H9 (cell line): ENCODE measurements at regions not wholly inside any gene's neighbourhood (a gene's known extent, or its start where the extent isn't known, plus 50 kb on each side); places are given as distances from the start of the nearest gene placed in this dataset.

Experiments
- DNase-seq: peaks from one replicate; pipeline ENCODE4 v3.0.0-alpha.2; 2017
- H2AFZ ChIP-seq: one replicate; pipeline ENCODE4 v1.6.1; 2013; ENCODE audit warnings: mild to moderate bottlenecking, low read length, control low read depth, moderate library complexity
- H2AK5ac ChIP-seq: 2 replicates; pipeline ENCODE4 v1.6.1; 2013; ENCODE audit warnings: low read length, control low read depth, mixed read lengths; ENCODE audit not compliant: insufficient read length
- H2BK120ac ChIP-seq: one replicate; pipeline ENCODE4 v1.6.1; 2013; ENCODE audit warnings: low read depth, mild to moderate bottlenecking, low read length, control low read depth, inconsistent platforms; ENCODE audit not compliant: poor library complexity, severe bottlenecking
- H2BK12ac ChIP-seq: 2 replicates; pipeline ENCODE4 v1.6.1; 2013; ENCODE audit warnings: low read length, control low read depth, mixed read lengths, low read depth; ENCODE audit not compliant: insufficient read length
- H2BK15ac ChIP-seq: 2 replicates; pipeline ENCODE4 v1.6.1; 2013; ENCODE audit warnings: low read depth, low read length, control low read depth
- H2BK20ac ChIP-seq: one replicate; pipeline ENCODE4 v1.6.1; 2013; ENCODE audit warnings: low read depth, mild to moderate bottlenecking, low read length, control low read depth, inconsistent platforms; ENCODE audit not compliant: poor library complexity, severe bottlenecking
- H2BK5ac ChIP-seq: 2 replicates; pipeline ENCODE4 v1.6.1; 2013; ENCODE audit warnings: low read length, control low read depth, mixed read lengths; ENCODE audit not compliant: insufficient read length
- H3K14ac ChIP-seq: 2 replicates; pipeline ENCODE4 v1.6.1; 2013; ENCODE audit warnings: low read length, control low read depth; ENCODE audit not compliant: insufficient read depth
- H3K18ac ChIP-seq: 2 replicates; pipeline ENCODE4 v1.6.1; 2013; ENCODE audit warnings: low read depth, mild to moderate bottlenecking, mixed read lengths, low read length, control low read depth; ENCODE audit not compliant: insufficient read length
- H3K23ac ChIP-seq: 2 replicates; pipeline ENCODE4 v1.6.1; 2013; ENCODE audit warnings: low read length, control low read depth, mixed read lengths, low read depth; ENCODE audit not compliant: insufficient read length
- H3K23me2 ChIP-seq: 2 replicates; pipeline ENCODE4 v1.6.1; 2013; ENCODE audit warnings: low read depth, mild to moderate bottlenecking, mixed read lengths, low read length, control low read depth; ENCODE audit not compliant: insufficient read length, poor library complexity, severe bottlenecking
- H3K27ac ChIP-seq: 2 replicates; pipeline ENCODE4 v1.5.1; 2013; ENCODE audit warnings: low read length, control low read depth, mixed read lengths, low read depth; ENCODE audit not compliant: insufficient read length
- H3K27me3 ChIP-seq: 2 replicates; pipeline ENCODE4 v1.6.1; 2013; ENCODE audit warnings: low read length, control low read depth, inconsistent platforms; ENCODE audit not compliant: insufficient read depth
- H3K4ac ChIP-seq: 2 replicates; pipeline ENCODE4 v1.6.1; 2013; ENCODE audit warnings: low read depth, mild to moderate bottlenecking, control low read depth, inconsistent platforms, low read length, moderate library complexity
- H3K4me1 ChIP-seq: 2 replicates; pipeline ENCODE4 v1.6.1; 2013; ENCODE audit warnings: low read length, control low read depth, inconsistent platforms; ENCODE audit not compliant: insufficient read depth
- H3K4me2 ChIP-seq: 2 replicates; pipeline ENCODE4 v1.6.1; 2013; ENCODE audit warnings: low read length, control low read depth, mixed read lengths; ENCODE audit not compliant: insufficient read length, insufficient read depth
- H3K56ac ChIP-seq: 2 replicates; pipeline ENCODE4 v1.6.1; 2013; ENCODE audit warnings: low read depth, mild to moderate bottlenecking, mixed read lengths, low read length, control low read depth; ENCODE audit not compliant: insufficient read length
- H3K79me1 ChIP-seq: 2 replicates; pipeline ENCODE4 v1.6.1; 2013; ENCODE audit warnings: low read depth, mild to moderate bottlenecking, moderate library complexity, low read length, control low read depth, inconsistent platforms; ENCODE audit not compliant: insufficient read depth, poor library complexity, severe bottlenecking
- H3K79me2 ChIP-seq: 2 replicates; pipeline ENCODE4 v1.6.1; 2013; ENCODE audit warnings: low read length, control low read depth, inconsistent platforms; ENCODE audit not compliant: insufficient read depth
- H3K9ac ChIP-seq: 2 replicates; pipeline ENCODE4 v1.6.1; 2013; ENCODE audit warnings: low read length, control low read depth, mixed read lengths; ENCODE audit not compliant: insufficient read length; ENCODE audit errors: extremely low read depth
- H3K9me3 ChIP-seq: one replicate; pipeline ENCODE4 v1.6.1; 2013; ENCODE audit warnings: low read depth, low read length, inconsistent platforms; ENCODE audit not compliant: control insufficient read depth
- H3T11ph ChIP-seq: one replicate; pipeline ENCODE4 v1.6.1; 2013; ENCODE audit warnings: mild to moderate bottlenecking, low read length, control low read depth, inconsistent platforms
- H4K20me1 ChIP-seq: one replicate; pipeline ENCODE4 v1.6.1; 2013; ENCODE audit not compliant: control insufficient read depth, insufficient read length, insufficient read depth
- H4K5ac ChIP-seq: 2 replicates; pipeline ENCODE4 v1.6.1; 2013; ENCODE audit warnings: low read depth, mild to moderate bottlenecking, mixed read lengths, low read length, control low read depth; ENCODE audit not compliant: insufficient read length
- H4K8ac ChIP-seq: replicated peaks from 2 replicates; pipeline ENCODE4 v1.6.1; 2013; ENCODE audit warnings: low read length, control low read depth, mixed read lengths, low read depth; ENCODE audit not compliant: insufficient read length
- H4K91ac ChIP-seq: 2 replicates; pipeline ENCODE4 v1.6.1; 2013; ENCODE audit warnings: low read depth, mild to moderate bottlenecking, moderate library complexity, mixed read lengths, low read length, control low read depth; ENCODE audit not compliant: insufficient read length
- H3K27ac Mint-ChIP-seq, 3 experiments: 2 replicates in 2 of 3; 3 replicates in 1 of 3; pipeline ENCODE4 v1.8.0; 2020 to 2021; ENCODE audit warnings: mixed read lengths in 3 of 3, mild to moderate bottlenecking in 1 of 3, moderate library complexity in 1 of 3
- H3K27me3 Mint-ChIP-seq: 2 replicates; pipeline ENCODE4 v1.8.0; 2021; ENCODE audit warnings: low read depth, mild to moderate bottlenecking, moderate library complexity, mixed read lengths
- H3K36me3 Mint-ChIP-seq, 3 experiments: 2 replicates in 2 of 3; 3 replicates in 1 of 3; pipeline ENCODE4 v1.8.0; 2020 to 2021; ENCODE audit warnings: low read depth in 3 of 3, mixed read lengths in 3 of 3; ENCODE audit not compliant: insufficient read depth in 1 of 3
- H3K4me1 Mint-ChIP-seq, 2 experiments: 2 replicates each; pipeline ENCODE4 v1.8.0; 2020; ENCODE audit warnings: mixed read lengths in 2 of 2
- H3K4me3 Mint-ChIP-seq, 2 experiments: 2 replicates in 1 of 2; 3 replicates in 1 of 2; pipeline ENCODE4 v1.8.0; 2020 to 2021; ENCODE audit warnings: mild to moderate bottlenecking in 2 of 2, mixed read lengths in 2 of 2, moderate library complexity in 1 of 2
- H3K9me3 Mint-ChIP-seq, 2 experiments: 2 replicates in 1 of 2; 3 replicates in 1 of 2; pipeline ENCODE4 v1.8.0; 2020; ENCODE audit warnings: mild to moderate bottlenecking in 2 of 2, mixed read lengths in 2 of 2, moderate library complexity in 1 of 2
- CTCF ChIP-seq: fragments of 200-600 bp; sonication (generic); conservative IDR thresholded peaks from 3 replicates; pipeline ENCODE4 v1.8.0; 2021; ENCODE audit warnings: antibody characterized with exemption, mild to moderate bottlenecking
- WGBS: extraction: QIAGEN DNeasy Blood & Tissue Kit; methylation state at CpG from one replicate; pipeline ENCODE4 v1.1.7; 2013; ENCODE audit warnings: missing lambda C conversion rate, low lambda C conversion rate, mixed read lengths; ENCODE audit not compliant: insufficient read length; ENCODE audit errors: extremely low coverage; 5-methylcytosine and 5-hydroxymethylcytosine counted together

GRCh38 chr6:3516092-3516491, 59.2 kb upstream of the SLC22A23 start:
- DNase-seq = no peak
- Histone ChIP-seq H2BK120ac (no peak overlapping the region), H3K4me1 (peaks cover 4% of the 10 kb centered on the region; the same call in 1 of the 2 replicates), H3K4me2 (no peak overlapping the region), H3K9me3 (no peaks in the 10 kb centered on the region), H2AK5ac (no peak overlapping the region), H3K23me2 (no peaks in the 10 kb centered on the region), H3T11ph (no peak overlapping the region), H3K79me2 (no peaks in the 10 kb centered on the region), H3K4ac (no peak overlapping the region), H3K56ac (no peak overlapping the region), H4K5ac (no peak overlapping the region), H2BK15ac (no peak overlapping the region), H4K20me1 (no peaks in the 10 kb centered on the region), H3K27me3 (no peaks in the 10 kb centered on the region), H4K8ac (no peak overlapping the region), H4K91ac (no peak overlapping the region), H3K27ac (no peak overlapping the region), H2BK20ac (no peak overlapping the region), H3K23ac (no peak overlapping the region), H3K14ac (no peak overlapping the region), H3K79me1 (no peaks in the 10 kb centered on the region), H2BK12ac (no peak overlapping the region), H3K18ac (no peak overlapping the region), H2AFZ (no peak overlapping the region), H3K9ac (no peak overlapping the region), H2BK5ac (no peak overlapping the region)
- peaks cover 12% of the 10 kb centered on the region for H3K27me3 Mint-ChIP-seq
- no peak overlapping the region; a peak in 1 of 7 replicates for H3K27ac Mint-ChIP-seq
- no peak overlapping the region for H3K4me3 Mint-ChIP-seq
- WGBS = no CpG with 5 or more reads among the region's 5 CpGs
- H3K4me1 Mint-ChIP-seq = peaks cover 14 to 15% of the 10 kb centered on the region in 2 experiments
- peaks cover 0 to 3% of the 10 kb centered on the region in 2 experiments; a peak in 2 of 5 replicates for H3K9me3 Mint-ChIP-seq
- H3K36me3 Mint-ChIP-seq = no peaks in the 10 kb centered on the region; a peak in 1 of 7 replicates
- TF ChIP-seq CTCF = no peak
